Activated effector memory CD4-positive, alpha-beta T cell treated with Interleukin-2 at 50 U/mL for 16 hours (primary cell): ENCODE measurements at regions not wholly inside any gene's neighbourhood (a gene's known extent, or its start where the extent isn't known, plus 50 kb on each side); places are given as distances from the start of the nearest gene placed in this dataset.

Experiments
- DNase-seq: peaks from one replicate; pipeline ENCODE4 v3.0.0-alpha.2; 2020

- no peak for DNase-seq
These were observed 1206.0 kb upstream of the C9orf72 start for GRCh38 chr9:28779243-28779642.

- no peak for DNase-seq
These were observed 1208.2 kb upstream of the C9orf72 start for GRCh38 chr9:28781481-28781880.

GRCh38 chr9:28782630-28783029 lies 1209.3 kb upstream of the C9orf72 start:
- no peak for DNase-seq

GRCh38 chr9:28792716-28793115 lies 1219.4 kb upstream of the C9orf72 start:
- DNase-seq: no peak

- DNase-seq: no peak
These were observed 1226.6 kb upstream of the C9orf72 start for GRCh38 chr9:28799876-28800275.

GRCh38 chr9:28801144-28801799 lies 1228.0 kb upstream of the C9orf72 start:
- no peak for DNase-seq

- DNase-seq: no peak
These were observed 1231.9 kb upstream of the C9orf72 start for GRCh38 chr9:28805197-28805596.

- no peak for DNase-seq
These were observed 1234.8 kb upstream of the C9orf72 start for GRCh38 chr9:28808042-28808441.

GRCh38 chr9:28810388-28811075 lies 1237.3 kb upstream of the C9orf72 start:
- no peak for DNase-seq

- DNase-seq: no peak
These were observed 1247.5 kb upstream of the C9orf72 start for GRCh38 chr9:28820741-28821140.

- DNase-seq: no peak
These were observed 1248.0 kb upstream of the C9orf72 start for GRCh38 chr9:28821240-28821639.

GRCh38 chr9:28824432-28824963 lies 1251.2 kb upstream of the C9orf72 start:
- DNase-seq: no peak

GRCh38 chr9:28832168-28832770 lies 1259.0 kb upstream of the C9orf72 start:
- no peak for DNase-seq

GRCh38 chr9:28834156-28834555 lies 1260.9 kb upstream of the C9orf72 start:
- no peak for DNase-seq

- DNase-seq: no peak
These were observed 1266.6 kb upstream of the C9orf72 start for GRCh38 chr9:28839778-28840430.

- no peak for DNase-seq
These were observed 1268.5 kb upstream of the C9orf72 start for GRCh38 chr9:28841775-28842174.

- no peak for DNase-seq
These were observed 1274.0 kb upstream of the C9orf72 start for GRCh38 chr9:28847331-28847730.

- DNase-seq: no peak
These were observed 1275.4 kb upstream of the C9orf72 start for GRCh38 chr9:28848671-28849070.

GRCh38 chr9:28853477-28853876 lies 1280.2 kb upstream of the C9orf72 start:
- no peak for DNase-seq

- no peak for DNase-seq
These were observed 1293.7 kb upstream of the C9orf72 start for GRCh38 chr9:28866951-28867350.

GRCh38 chr9:28868228-28868990 lies 1295.1 kb upstream of the C9orf72 start:
- no peak for DNase-seq

GRCh38 chr9:28882529-28882928 lies 1309.2 kb upstream of the C9orf72 start:
- no peak for DNase-seq

GRCh38 chr9:28883234-28883633 lies 1310.0 kb upstream of the C9orf72 start:
- no peak for DNase-seq
